ENCODE measurements at regions not wholly inside any gene's neighbourhood (a gene's known extent, or its start where the extent isn't known, plus 50 kb on each side); places are given as distances from the start of the nearest gene placed in this dataset.

DNA sequence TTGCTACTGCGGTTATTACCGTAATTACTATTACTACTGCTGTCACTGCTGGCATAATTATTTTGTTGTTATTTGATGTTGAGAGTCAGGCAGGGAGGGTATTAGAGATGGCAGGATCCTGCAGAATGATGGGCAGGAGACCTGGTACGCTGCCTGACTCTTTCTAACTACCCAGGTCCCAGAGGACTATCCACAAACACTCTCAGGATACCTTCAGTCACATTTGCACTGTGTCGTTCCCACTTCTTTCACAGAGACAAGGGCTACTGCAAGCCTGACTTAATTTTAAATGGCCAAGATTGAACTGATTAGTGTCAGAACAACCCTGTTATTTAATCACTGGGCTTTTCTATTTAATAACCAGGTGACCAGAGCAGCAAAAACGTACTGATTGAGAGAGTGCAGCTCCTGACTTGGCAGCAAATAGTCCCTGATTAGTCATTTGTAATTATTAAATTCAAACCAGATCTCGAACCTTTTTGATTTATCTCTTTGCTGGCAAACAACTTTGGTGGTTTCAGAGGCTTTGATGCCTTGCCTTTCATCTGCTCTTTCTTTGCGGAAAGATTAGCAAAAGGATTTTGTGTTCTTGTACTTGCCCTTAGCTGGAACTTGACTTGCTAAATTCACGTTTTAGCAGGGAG lies 88.8 kb upstream of the ARHGEF3 start:
- no peak overlapping the region for H3K4me3 Mint-ChIP-seq
- H3K9me3 Mint-ChIP-seq = no peaks in the 10 kb centered on the region
- H3K27ac Mint-ChIP-seq = no peak overlapping the region
- no peak for DNase-seq
- TF ChIP-seq, protein P1, sequence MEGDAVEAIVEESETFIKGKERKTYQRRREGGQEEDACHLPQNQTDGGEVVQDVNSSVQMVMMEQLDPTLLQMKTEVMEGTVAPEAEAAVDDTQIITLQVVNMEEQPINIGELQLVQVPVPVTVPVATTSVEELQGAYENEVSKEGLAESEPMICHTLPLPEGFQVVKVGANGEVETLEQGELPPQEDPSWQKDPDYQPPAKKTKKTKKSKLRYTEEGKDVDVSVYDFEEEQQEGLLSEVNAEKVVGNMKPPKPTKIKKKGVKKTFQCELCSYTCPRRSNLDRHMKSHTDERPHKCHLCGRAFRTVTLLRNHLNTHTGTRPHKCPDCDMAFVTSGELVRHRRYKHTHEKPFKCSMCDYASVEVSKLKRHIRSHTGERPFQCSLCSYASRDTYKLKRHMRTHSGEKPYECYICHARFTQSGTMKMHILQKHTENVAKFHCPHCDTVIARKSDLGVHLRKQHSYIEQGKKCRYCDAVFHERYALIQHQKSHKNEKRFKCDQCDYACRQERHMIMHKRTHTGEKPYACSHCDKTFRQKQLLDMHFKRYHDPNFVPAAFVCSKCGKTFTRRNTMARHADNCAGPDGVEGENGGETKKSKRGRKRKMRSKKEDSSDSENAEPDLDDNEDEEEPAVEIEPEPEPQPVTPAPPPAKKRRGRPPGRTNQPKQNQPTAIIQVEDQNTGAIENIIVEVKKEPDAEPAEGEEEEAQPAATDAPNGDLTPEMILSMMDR (IDR thresholded peaks at IDR 0.05) = no peak
- H3K27me3 Mint-ChIP-seq (ENCODE audit: low read depth, poor library complexity) = no peaks in the 10 kb centered on the region
- H3K36me3 Mint-ChIP-seq (ENCODE audit: low read depth) = no peaks in the 10 kb centered on the region
- peaks cover 35% of the 10 kb centered on the region for H3K4me1 Mint-ChIP-seq

DNA sequence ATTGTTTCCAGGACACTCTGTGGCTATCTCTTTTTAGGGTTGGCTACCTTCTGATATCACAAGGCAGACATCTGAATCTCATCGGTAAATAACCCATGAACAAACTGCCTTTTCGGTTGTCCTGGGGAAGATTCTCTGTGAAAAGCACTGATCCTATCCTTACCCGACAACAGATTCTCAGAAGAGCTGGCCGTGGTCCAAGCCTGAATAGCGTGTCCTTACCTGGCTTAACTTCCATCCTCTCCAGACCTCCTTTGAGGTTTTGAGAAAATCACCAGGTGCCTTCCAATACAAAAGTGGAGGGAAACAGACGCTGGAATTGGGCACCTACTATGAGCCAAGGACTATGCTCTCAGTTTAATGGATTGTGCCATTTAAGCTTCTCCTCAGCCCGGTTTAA lies 87.4 kb upstream of the ARHGEF3 start:
- no peaks in the 10 kb centered on the region for H3K27me3 Mint-ChIP-seq (ENCODE audit: low read depth, poor library complexity)
- H3K4me3 Mint-ChIP-seq = no peak overlapping the region
- H3K36me3 Mint-ChIP-seq (ENCODE audit: low read depth) = no peaks in the 10 kb centered on the region
- no peaks in the 10 kb centered on the region for H3K9me3 Mint-ChIP-seq
- TF ChIP-seq, protein P1 (IDR thresholded peaks at IDR 0.05) = no peak
- H3K27ac Mint-ChIP-seq = no peak overlapping the region
- peaks cover 34% of the 10 kb centered on the region for H3K4me1 Mint-ChIP-seq
- no peak for DNase-seq

DNA sequence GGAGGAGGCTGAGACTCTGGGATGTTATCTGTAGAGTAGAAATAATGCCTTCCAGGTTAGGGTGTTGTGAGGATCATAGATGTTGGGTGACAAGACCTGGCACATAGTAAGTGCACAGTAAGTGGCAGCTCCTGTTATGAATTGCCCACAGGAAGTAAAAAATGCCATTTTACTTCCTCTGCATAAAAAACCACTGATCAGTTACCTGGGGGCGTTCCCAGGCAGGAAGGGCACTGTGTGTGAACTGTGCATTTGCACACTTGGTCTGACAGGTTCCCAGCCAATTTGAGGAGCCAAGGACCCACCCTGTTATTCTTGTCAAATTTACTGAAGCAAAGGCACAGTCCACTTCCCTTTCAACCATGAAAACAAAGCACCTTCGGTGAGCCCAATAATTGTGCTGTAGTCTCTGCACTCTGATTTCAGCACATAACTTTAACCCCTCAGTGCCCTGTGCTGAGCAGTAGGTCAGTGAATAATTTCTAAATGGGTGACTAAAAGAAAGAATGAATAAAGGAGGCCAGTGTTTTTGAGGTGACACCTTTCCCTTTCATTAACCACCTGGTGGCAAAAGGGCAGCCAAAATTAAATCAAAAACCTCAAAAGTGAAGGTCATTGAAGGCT lies 85.8 kb upstream of the ARHGEF3 start:
- no peak overlapping the region for H3K27ac Mint-ChIP-seq

DNA sequence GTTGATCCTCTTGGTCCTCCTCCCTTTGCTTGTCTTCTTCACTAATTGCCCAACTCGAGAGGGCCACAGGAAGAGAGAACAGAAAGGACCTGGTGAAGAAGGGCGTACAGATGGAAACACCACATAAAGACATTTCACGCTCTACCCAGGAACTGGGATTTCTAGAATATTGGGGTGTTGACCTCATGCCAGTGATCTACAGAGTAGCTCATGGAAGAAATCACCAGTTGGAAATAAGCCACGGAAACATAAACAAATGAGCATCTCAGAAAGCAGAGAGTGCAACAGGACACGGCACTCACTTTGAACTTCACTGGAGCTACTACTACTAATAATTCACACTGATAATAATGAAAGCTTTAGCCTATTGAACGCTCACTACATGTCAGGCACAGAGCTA lies 84.6 kb upstream of the ARHGEF3 start:
- TF ChIP-seq, protein P1 (IDR thresholded peaks at IDR 0.05) = no peak
- Mint-ChIP-seq H3K4me1 (peaks cover 18% of the 10 kb centered on the region), H3K27me3 (ENCODE audit: low read depth, poor library complexity) (no peaks in the 10 kb centered on the region), H3K4me3 (no peak overlapping the region), H3K36me3 (ENCODE audit: low read depth) (no peaks in the 10 kb centered on the region), H3K27ac (no peak overlapping the region), H3K9me3 (no peaks in the 10 kb centered on the region)
- DNase-seq = no peak

More for the DNA sequence above, 85.8 kb upstream of the ARHGEF3 start:
- no peaks in the 10 kb centered on the region for H3K27me3 Mint-ChIP-seq (ENCODE audit: low read depth, poor library complexity)
- no peaks in the 10 kb centered on the region for H3K36me3 Mint-ChIP-seq (ENCODE audit: low read depth)
- no peak for DNase-seq
- no peak overlapping the region for H3K4me3 Mint-ChIP-seq
- H3K9me3 Mint-ChIP-seq = no peaks in the 10 kb centered on the region
- TF ChIP-seq, protein P1 (IDR thresholded peaks at IDR 0.05) = no peak
- peaks cover 25% of the 10 kb centered on the region for H3K4me1 Mint-ChIP-seq

DNA sequence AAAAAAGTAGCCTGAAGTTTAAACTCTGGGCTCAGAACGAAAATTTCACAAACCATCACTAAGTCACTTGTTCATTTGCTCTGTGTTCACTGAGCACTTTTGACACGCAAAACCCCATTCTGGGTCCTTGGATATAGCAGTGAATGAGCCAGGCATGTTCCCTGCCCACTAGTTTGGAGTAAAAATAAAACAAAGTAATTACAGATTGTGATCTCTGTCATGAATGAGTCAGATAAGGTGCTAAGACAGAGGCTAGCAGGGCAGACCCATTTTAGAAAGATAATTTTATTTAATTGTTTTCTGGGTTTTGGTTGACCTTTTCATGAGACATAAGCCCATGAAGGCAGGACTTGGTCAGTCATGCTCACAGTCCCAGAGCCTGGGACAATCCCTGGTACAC lies 84.1 kb upstream of the ARHGEF3 start:
- Mint-ChIP-seq H3K4me3 (no peak overlapping the region), H3K27me3 (ENCODE audit: low read depth, poor library complexity) (no peaks in the 10 kb centered on the region), H3K36me3 (ENCODE audit: low read depth) (no peaks in the 10 kb centered on the region), H3K4me1 (peaks cover 18% of the 10 kb centered on the region), H3K27ac (no peak overlapping the region), H3K9me3 (no peaks in the 10 kb centered on the region)
- TF ChIP-seq, protein P1 (IDR thresholded peaks at IDR 0.05) = no peak
- no peak for DNase-seq

DNA sequence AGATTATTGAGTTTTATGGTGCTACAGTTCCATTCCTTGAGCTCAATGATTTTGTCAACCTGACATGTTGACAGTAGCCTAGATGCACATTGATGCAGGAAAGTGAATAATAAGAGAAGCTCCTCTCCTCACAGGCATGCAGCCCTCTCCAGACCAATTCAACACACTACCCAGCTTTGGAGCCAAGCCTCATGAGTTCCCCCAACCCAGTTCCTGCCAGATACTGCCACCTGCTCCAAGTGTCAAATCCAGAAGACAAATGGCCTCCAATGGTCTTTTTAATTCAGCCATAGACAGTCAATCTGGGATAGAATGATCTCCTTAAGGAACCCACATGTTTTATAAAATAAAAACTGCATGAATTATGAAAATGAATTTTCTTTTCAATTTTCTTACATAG lies 83.7 kb upstream of the ARHGEF3 start:
- H3K27me3 Mint-ChIP-seq (ENCODE audit: low read depth, poor library complexity) = no peaks in the 10 kb centered on the region
- TF ChIP-seq, protein P1 (IDR thresholded peaks at IDR 0.05) = no peak
- no peak for DNase-seq
- H3K9me3 Mint-ChIP-seq = no peaks in the 10 kb centered on the region
- no peaks in the 10 kb centered on the region for H3K36me3 Mint-ChIP-seq (ENCODE audit: low read depth)
- no peak overlapping the region for H3K4me3 Mint-ChIP-seq
- no peak overlapping the region for H3K27ac Mint-ChIP-seq
- H3K4me1 Mint-ChIP-seq = peaks cover 14% of the 10 kb centered on the region

All from nephron progenitor cell (in vitro differentiated cells).